ENCODE measurements at regions not wholly inside any gene's neighbourhood (a gene's known extent, or its start where the extent isn't known, plus 50 kb on each side); places are given as distances from the start of the nearest gene placed in this dataset.

- H4K20me1 ChIP-seq (ENCODE audit: insufficient read depth, low read length), result no peaks in the 10 kb centered on the region
- no peak overlapping the region for H3K4me3 ChIP-seq (ENCODE audit: low read depth, low read length, poor library complexity, severe bottlenecking)
- ChIA-PET CTCF (ENCODE audit: unreplicated experiment) (no interaction called here), POLR2A (no interaction called here)
- no peaks in the 10 kb centered on the region for H3K4me1 ChIP-seq (ENCODE audit: insufficient read depth, low read length, poor library complexity, severe bottlenecking)
- no peaks in the 10 kb centered on the region for H3K9me2 ChIP-seq (ENCODE audit: insufficient read depth, low read length)
- peaks cover 26% of the 10 kb centered on the region for H3K36me3 ChIP-seq (ENCODE audit: insufficient read depth, low read length)
- H3K4me2 ChIP-seq (ENCODE audit: low read length), result no peak overlapping the region
- intact Hi-C loops (cut with micrococcal nuclease; ENCODE audit: unreplicated experiment), result no loop called here
- TF ChIP-seq CTCF (conservative IDR thresholded peaks at IDR 0.05; ENCODE audit: low read length) (no peak), EZH2phosphoT487 (IDR thresholded peaks at IDR 0.05; ENCODE audit: borderline replicate concordance, low read depth, low read length) (no peak)
- H2AFZ ChIP-seq (ENCODE audit: low read length), result no peak overlapping the region
- BruUV-seq (replicated peaks), result no TSS peak
- no peak for DNase-seq (ENCODE audit: low spot score)
- H3K79me2 ChIP-seq (ENCODE audit: insufficient read depth, low read depth, low read length), result no peaks in the 10 kb centered on the region
- no peak overlapping the region for H3K27ac ChIP-seq (ENCODE audit: low read depth, low read length, poor library complexity, severe bottlenecking)
- H3K9me3 ChIP-seq (ENCODE audit: low read length), result no peaks in the 10 kb centered on the region
Measured at GRCh38 chrX:107574054-107574683, 54.1 kb upstream of the PRPS1 start.

- Histone ChIP-seq H3K9me3 (ENCODE audit: low read length) (no peaks in the 10 kb centered on the region), H3K4me2 (ENCODE audit: low read length) (no peak overlapping the region), H3K4me1 (ENCODE audit: insufficient read depth, low read length, poor library complexity, severe bottlenecking) (no peaks in the 10 kb centered on the region), H3K27ac (ENCODE audit: low read depth, low read length, poor library complexity, severe bottlenecking) (no peak overlapping the region), H3K36me3 (ENCODE audit: insufficient read depth, low read length) (peaks cover 31% of the 10 kb centered on the region), H4K20me1 (ENCODE audit: insufficient read depth, low read length) (no peaks in the 10 kb centered on the region), H3K4me3 (ENCODE audit: low read depth, low read length, poor library complexity, severe bottlenecking) (no peak overlapping the region), H2AFZ (ENCODE audit: low read length) (no peak overlapping the region), H3K79me2 (ENCODE audit: insufficient read depth, low read depth, low read length) (no peaks in the 10 kb centered on the region), H3K9me2 (ENCODE audit: insufficient read depth, low read length) (no peaks in the 10 kb centered on the region)
- BruUV-seq (replicated peaks), result no TSS peak
- TF ChIP-seq EZH2phosphoT487 (IDR thresholded peaks at IDR 0.05; ENCODE audit: borderline replicate concordance, low read depth, low read length) (no peak), CTCF (conservative IDR thresholded peaks at IDR 0.05; ENCODE audit: low read length) (no peak)
- intact Hi-C loops (cut with micrococcal nuclease; ENCODE audit: unreplicated experiment), result no loop called here
- DNase-seq (ENCODE audit: low spot score), result no peak
- POLR2A ChIA-PET, result interaction anchor here (0.6 kb wide), 1 partner anchor 80 kb away, joined by 3 read pairs; no protein-coding TSS in a partner anchor
- CTCF ChIA-PET (ENCODE audit: unreplicated experiment), result no interaction called here
Measured at GRCh38 chrX:107574711-107575110, 53.6 kb upstream of the PRPS1 start.

GRCh38 chrX:107576392-107576791 lies 51.9 kb upstream of the PRPS1 start:
- H3K27ac ChIP-seq (ENCODE audit: low read depth, low read length, poor library complexity, severe bottlenecking), result no peak overlapping the region
- H3K9me3 ChIP-seq (ENCODE audit: low read length), result no peaks in the 10 kb centered on the region
- H3K4me1 ChIP-seq (ENCODE audit: insufficient read depth, low read length, poor library complexity, severe bottlenecking), result no peaks in the 10 kb centered on the region
- H3K4me3 ChIP-seq (ENCODE audit: low read depth, low read length, poor library complexity, severe bottlenecking), result no peak overlapping the region
- no peak overlapping the region for H2AFZ ChIP-seq (ENCODE audit: low read length)
- intact Hi-C loops (cut with micrococcal nuclease; ENCODE audit: unreplicated experiment), result no loop called here
- peaks cover 34% of the 10 kb centered on the region for H3K36me3 ChIP-seq (ENCODE audit: insufficient read depth, low read length)
- no TSS peak for BruUV-seq (replicated peaks)
- no peak for DNase-seq (ENCODE audit: low spot score)
- H3K79me2 ChIP-seq (ENCODE audit: insufficient read depth, low read depth, low read length), result no peaks in the 10 kb centered on the region
- CTCF ChIA-PET (ENCODE audit: unreplicated experiment), result no interaction called here
- POLR2A ChIA-PET, result no interaction called here
- H3K9me2 ChIP-seq (ENCODE audit: insufficient read depth, low read length), result no peaks in the 10 kb centered on the region
- no peaks in the 10 kb centered on the region for H4K20me1 ChIP-seq (ENCODE audit: insufficient read depth, low read length)
- TF ChIP-seq CTCF (conservative IDR thresholded peaks at IDR 0.05; ENCODE audit: low read length) (no peak), EZH2phosphoT487 (IDR thresholded peaks at IDR 0.05; ENCODE audit: borderline replicate concordance, low read depth, low read length) (no peak)
- no peak overlapping the region for H3K4me2 ChIP-seq (ENCODE audit: low read length)
